IPS-NIHi7 (cell line): ENCODE measurements at regions not wholly inside any gene's neighbourhood (a gene's known extent, or its start where the extent isn't known, plus 50 kb on each side); places are given as distances from the start of the nearest gene placed in this dataset.

ENCODE experiments used
- DNase-seq: peaks from one replicate; pipeline ENCODE4 v3.0.0; 2012; ENCODE audit warnings: mixed read lengths; ENCODE audit errors: extremely low spot score

DNA sequence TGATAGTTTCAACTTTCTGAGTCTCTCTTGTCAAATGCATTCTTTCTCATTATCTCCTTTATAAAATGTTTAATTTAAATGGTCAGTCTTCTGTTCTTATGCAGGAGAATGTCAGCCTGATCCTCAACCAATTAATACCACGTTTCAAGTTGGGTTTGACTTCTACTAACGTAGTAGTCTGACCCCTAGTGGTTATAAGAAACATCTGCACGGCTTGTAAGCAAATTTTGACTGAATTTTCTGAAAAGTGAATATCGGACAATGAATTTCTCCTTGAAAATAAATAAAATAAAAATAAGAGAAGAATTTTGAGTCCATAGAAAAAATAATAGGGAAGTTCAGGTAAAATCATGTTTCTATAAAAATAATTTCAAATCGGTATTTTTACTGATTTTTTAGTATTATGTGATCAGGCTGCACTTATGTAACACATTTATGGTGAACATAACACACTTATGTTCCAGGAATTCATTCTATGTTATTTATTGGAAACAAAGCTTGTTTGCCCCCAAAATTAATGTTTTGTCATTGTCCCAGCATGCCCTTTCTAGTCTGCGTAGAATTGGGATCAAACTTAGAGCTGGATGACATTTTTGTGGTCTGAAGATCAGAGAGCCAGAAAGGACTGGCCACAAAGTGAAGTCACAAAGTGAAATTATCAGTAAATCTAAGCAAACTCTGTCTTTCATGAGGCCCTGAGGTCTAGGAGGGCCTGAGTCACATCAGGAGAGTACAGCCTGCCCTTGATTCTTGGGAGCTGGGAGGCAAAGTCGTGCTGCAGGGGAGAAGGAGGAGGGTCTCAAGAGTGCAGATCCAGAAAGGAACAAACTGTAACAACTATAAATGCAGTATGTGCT lies 101.2 kb upstream of the STXBP6 start:
- DNase-seq: peak; percentile 44

DNA sequence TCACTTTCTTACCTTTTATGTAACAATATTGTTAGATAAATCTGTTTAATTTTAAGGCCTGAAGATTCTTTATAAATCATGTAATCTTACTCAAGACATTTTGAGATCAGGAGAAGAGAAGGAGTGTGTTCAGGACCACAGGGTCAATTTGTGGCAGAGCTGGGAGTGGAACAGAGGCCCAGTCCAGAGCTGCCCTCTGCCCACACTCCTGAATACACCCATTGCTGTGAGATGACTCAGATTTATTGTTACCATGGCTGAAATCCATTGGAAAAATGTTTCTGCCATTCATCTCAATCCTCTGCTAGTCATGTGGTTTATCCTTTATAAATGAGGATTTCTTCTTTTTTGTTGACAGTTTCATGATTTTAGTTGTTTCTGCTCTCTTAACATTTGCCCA lies 100.5 kb upstream of the STXBP6 start:
- DNase-seq: no peak

- no peak for DNase-seq
Observed at GRCh38 chr14:25140411-25140810, 90.5 kb upstream of the STXBP6 start.

DNA sequence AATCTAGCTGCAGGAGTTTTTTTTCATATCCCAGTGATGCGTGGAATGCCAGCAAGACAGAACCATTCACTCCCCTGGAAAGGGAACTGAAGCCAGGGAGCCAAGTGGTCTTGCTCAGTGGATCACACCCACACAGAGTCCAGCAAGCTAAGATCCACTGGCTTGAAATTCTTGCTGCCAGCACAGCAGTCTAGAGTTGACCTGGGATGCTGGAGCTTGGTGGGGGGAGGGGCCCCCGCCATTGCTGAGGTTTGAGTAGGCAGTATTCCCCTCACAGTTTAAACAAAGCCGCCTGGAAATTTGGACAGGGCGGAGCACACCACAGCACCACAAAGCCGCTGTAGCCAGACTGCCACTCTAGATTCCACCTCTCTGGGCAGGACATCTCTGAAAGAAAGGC lies 86.9 kb upstream of the STXBP6 start:
- DNase-seq: no peak

DNA sequence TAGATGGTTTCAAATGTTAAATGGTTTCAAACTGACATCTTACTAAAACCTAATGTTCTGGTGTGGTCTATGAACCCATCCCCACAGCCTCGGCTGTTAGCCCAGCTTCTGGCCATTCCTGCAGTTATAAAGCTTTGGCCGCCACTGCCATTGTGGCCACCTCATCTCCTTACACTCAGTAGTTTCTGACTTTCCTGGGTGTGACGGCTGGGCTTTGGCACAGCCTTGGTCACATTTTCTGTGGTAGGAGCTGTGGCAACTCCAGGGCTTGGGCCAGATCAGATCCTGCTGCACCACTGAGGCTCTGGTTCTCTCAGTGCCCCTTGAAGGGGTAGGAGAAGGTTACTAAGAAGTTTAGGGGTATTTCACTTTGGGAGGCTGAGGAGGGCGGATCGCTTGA lies 84.2 kb upstream of the STXBP6 start:
- DNase-seq: no peak

- peak; percentile 88 for DNase-seq
Observed at GRCh38 chr14:25132732-25133422, 82.9 kb upstream of the STXBP6 start.

- no peak for DNase-seq
Observed at GRCh38 chr14:25132094-25132493, 82.1 kb upstream of the STXBP6 start.

DNA sequence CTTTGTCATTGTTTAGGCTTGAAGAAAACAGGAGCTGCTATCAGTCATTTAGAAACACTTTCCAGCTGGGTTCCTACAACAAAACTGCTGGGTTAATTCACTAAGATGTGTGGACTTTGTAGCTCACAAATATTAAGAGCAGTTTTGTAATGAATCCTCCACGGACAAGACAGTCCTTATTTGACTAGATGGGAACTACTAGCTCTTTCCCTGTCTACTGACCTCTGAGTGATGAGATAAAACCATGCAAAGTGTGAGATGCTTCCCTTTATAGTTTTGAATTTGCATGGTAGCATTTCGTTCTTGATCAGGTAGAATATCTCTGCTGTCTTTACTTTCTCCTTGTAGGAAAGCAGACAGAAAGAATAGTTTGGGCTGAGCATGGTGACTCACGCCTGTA lies 72.9 kb upstream of the STXBP6 start:
- DNase-seq: no peak

DNA sequence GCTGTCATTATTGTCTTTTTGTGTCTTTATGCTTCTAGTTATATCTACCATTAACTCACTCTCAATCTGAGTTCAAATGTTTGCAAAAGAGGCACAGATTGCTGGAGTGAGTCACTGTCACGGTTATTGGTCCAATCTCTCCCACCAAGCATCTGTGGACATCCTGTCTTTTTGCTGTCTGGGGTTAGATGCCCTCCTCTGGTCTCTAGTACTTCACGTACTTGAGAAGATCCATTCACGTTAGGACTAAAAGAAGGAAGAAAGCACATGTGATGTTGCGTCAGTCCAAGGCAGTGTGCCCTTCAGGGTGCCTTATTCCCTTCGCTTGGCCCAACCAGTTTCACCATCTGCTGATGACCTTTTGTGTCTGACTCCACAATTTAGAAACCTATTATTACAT lies 72.3 kb upstream of the STXBP6 start:
- no peak for DNase-seq

DNA sequence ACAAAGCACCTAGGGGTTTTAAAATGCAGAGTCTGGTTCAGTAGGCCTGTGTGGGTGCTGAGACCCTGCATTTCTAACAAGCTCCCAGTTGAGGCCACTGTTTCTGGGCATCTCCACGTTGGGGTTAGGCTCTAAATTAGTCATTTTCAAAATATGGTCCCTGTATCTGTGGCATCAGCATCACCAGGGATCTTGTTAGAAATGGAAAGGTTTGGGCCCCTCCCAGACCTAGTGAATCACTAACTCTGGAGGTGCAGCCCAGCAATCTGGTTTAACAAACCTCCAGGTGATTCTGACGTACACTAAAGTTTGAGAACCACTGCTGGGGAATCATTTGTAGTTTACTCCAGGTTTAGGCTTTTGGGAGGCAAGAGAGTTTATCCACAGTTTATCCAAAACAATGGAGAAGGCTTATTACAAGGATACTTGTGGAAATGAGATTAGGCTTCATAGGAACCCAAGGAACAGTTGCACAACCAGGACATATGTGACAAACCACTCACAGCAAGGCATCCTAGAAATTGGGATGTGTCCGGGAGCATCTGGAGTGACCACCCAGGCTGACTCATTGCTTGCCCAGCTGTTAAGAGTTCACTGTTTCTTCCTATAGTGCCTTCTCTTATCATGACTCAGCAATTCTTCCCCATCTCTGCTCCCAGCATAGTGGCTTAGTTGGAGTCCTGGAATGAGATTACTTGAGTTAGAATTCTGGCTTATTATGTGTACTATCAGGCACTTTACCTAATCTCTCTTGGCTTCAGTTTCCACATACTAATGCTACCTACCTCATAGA lies 71.6 kb upstream of the STXBP6 start:
- no peak for DNase-seq

DNA sequence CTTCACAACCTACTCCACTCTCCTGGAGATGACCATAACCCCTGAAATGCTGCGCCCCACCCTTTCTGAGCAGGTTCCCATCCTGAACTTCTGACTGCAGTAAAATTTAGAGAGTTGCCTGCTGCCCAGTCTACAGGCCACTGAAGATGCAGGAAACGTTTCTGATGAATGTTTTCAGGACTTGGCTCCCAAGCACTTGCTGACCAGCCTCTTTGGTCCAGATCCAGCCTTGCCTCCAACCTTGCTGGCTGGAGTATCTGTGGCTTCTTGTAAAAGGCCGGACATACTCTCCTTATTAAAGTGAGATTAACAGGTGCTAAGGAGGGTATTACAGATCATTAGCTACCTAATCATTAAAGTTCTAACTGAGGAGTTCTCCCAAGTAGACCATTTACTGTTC lies 70.3 kb upstream of the STXBP6 start:
- DNase-seq: no peak

DNA sequence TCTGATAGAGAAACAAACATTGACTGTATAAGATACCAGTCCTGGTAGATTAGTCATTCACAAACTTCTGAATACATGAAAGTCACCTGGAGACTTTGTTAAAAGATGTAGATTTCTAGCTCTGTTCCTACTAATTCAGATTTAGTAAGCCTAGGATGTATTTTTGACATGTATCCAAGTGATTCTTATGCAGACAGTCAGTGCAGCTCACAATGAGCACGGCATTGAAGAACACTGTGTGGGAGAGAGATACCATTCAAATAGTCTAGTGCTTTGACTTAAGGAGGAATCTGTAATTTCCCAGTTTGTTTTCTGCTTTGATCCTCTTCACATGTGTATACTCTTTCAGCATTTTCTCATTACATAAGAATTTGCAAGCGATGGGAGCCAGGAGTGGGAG lies 68.7 kb upstream of the STXBP6 start:
- no peak for DNase-seq

DNA sequence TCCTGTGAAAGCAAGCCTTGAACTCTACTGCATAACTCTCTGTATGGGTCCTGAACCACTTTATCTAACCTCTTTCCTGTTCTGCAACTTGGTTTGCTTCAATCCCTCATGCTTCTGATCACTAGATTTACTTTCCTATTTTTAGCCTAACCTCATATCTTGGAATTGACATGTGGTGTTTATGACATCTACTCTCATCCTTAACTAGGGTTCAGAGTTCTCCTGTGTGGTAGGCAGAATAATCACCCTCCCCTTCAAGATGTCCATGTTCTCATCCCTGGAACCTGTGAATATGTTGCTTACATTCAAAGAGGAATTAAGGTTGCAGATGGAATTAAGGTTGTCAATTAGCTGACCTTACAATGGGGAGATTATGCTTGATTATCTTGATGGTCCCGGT lies 67.4 kb upstream of the STXBP6 start:
- no peak for DNase-seq

DNA sequence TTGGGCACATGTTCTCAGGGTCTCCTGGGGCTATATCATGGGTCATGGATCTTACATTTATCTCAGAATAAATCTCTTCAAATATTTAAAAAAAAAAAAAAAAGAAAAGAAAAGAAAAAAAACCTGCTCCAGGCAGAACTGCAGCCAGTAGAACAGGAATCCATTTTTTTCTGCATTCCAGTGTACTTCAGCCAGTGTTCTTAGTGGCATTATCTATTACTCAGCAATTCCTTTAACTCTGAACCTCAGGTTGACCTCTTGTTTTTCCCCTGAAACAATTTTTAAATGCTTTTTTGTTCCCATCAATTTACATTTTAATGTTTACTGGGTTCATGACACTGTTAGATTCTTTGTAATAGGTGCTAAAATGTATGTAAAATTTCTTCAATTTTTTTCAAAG lies 66.7 kb upstream of the STXBP6 start:
- DNase-seq: no peak

- no peak for DNase-seq
Observed at GRCh38 chr14:25113394-25113793, 63.4 kb upstream of the STXBP6 start.

GRCh38 chr14:25111061-25111601 lies 61.2 kb upstream of the STXBP6 start:
- DNase-seq: peak; percentile 43

DNA sequence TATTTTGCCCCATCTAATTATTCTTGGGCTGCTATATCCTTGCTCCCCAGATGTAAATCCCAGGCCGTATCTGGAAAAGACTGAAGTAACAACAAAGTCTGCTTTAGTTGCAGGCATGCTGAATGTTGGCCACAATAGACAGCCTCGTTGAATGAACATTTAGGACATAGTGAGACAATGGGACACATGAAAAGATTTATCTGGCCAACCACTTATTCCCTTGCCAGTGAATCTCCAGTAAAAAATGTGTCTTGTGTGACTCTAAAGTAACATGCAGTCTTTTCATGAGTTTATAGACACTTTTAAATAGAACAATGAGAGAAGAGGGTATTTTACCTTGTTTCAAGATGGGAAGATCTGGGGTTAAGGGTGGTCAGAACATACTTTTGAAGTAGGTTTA lies 60.2 kb upstream of the STXBP6 start:
- DNase-seq: no peak

GRCh38 chr14:25108959-25109358 lies 59.0 kb upstream of the STXBP6 start:
- no peak for DNase-seq

- no peak for DNase-seq
Observed at GRCh38 chr14:25108291-25108690, 58.3 kb upstream of the STXBP6 start.

DNA sequence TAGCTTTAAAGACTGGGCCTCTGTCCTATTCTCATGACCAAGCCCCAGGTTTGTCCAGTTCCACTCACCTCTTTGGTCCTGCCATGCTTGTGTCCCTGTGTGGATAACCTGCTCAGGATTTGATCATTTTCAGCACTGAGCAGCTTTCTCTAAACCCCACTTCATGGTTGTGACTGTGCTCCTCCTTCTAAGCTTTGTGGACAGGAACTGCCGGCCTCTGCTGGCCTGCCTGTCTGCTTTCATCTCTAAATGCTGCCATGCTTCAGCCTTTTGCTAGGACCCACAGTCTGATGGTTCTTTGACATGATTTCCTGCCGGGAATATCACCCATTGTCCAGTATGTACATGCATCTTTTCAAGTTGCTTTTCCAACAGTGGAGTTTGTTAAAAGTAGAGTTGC lies 53.9 kb upstream of the STXBP6 start:
- no peak for DNase-seq

DNA sequence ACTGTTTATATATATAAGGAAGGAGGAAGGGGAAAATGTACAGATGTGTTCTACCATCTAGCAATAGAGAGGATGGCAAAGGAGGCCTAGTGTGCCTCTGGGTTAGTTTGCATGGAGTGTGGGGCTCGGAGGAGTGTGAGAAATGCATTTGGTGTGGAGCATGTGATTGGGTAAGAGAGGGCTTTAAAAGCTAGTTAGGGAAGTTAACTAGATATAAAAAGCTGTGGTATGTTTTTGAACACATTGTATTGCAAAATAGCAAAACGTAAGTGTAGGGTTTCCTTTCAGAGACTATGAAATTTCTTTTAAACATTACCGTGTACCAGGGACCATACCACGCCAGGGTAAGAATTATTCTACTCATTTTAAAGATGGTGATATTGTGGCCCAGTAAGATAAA lies 53.3 kb upstream of the STXBP6 start:
- no peak for DNase-seq

DNA sequence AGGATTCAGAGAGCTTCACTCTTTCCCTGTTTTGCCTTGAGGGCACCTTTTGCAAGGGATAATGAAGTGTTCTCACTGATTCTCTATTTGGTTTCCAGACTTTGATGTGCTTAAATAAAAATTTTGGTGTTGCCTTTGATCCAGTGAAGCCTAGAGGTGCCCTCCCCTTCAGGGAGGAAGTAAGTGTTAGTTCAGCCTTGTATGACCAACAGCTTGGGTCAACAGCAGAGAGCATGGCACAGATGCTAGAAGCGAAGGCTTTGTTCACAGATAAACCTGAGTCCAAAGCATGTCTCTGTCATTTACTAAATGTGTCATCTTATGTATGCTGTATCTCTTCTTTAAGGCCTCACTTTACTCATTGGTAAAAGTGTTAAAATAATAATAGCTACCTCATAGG lies 52.8 kb upstream of the STXBP6 start:
- no peak for DNase-seq
